Ovary (tissue), 3 donors: ENCODE measurements at regions not wholly inside any gene's neighbourhood (a gene's known extent, or its start where the extent isn't known, plus 50 kb on each side); places are given as distances from the start of the nearest gene placed in this dataset.

Experiments
- EP300 ChIP-seq: sonication (generic); formaldehyde crosslinking; IDR thresholded peaks from one replicate; pipeline ENCODE4 v1.6.1; 2017; ENCODE audit warnings: antibody characterized with exemption
- POLR2A ChIP-seq: fragments of 450-650 bp; IDR thresholded peaks from one replicate; pipeline ENCODE4 v1.6.1; 2017; ENCODE audit warnings: antibody characterized with exemption, mild to moderate bottlenecking, moderate library complexity
- TF ChIP-seq, protein P1 (sequence below), 3 donors: fragments of 450-650 bp in 2 of 3; fragments of 200-600 bp in 1 of 3; IDR thresholded peaks; one replicate each; pipeline versions ENCODE4 v1.5.1 to v1.8.0; 2016 to 2022; ENCODE audit warnings: antibody characterized with exemption in 3 of 3, mild to moderate bottlenecking in 1 of 3
- donor health status: DM: no; HTN: no; CAD: no.

DNA sequence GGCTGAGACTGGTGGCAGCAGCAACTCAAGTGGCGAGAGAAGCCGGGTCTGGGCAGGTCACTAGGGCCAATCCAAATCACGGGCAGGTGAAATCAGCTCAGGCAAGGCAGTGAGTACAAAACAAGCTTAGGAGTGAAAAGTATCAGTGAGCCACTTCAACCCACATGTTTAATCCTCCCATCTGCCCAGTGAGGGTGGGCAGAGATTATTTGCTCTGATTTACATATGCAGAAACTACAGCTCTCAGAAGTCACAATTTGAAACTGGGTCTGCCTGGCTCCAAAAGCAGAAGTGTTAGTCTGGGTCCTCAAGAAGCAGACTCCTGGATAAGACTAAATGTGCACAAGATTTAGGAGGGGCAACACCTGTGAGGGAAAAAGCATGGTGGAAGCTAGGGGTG lies 173.7 kb upstream of the LRFN2 start:
- TF ChIP-seq, protein P1, sequence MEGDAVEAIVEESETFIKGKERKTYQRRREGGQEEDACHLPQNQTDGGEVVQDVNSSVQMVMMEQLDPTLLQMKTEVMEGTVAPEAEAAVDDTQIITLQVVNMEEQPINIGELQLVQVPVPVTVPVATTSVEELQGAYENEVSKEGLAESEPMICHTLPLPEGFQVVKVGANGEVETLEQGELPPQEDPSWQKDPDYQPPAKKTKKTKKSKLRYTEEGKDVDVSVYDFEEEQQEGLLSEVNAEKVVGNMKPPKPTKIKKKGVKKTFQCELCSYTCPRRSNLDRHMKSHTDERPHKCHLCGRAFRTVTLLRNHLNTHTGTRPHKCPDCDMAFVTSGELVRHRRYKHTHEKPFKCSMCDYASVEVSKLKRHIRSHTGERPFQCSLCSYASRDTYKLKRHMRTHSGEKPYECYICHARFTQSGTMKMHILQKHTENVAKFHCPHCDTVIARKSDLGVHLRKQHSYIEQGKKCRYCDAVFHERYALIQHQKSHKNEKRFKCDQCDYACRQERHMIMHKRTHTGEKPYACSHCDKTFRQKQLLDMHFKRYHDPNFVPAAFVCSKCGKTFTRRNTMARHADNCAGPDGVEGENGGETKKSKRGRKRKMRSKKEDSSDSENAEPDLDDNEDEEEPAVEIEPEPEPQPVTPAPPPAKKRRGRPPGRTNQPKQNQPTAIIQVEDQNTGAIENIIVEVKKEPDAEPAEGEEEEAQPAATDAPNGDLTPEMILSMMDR (IDR thresholded peaks at IDR 0.05), result no peak
- TF ChIP-seq POLR2A (no peak), EP300 (no peak)
